HCT116 (cell line): ENCODE measurements at regions not wholly inside any gene's neighbourhood (a gene's known extent, or its start where the extent isn't known, plus 50 kb on each side); places are given as distances from the start of the nearest gene placed in this dataset.
"Not testable (repeated sequence)": the region's sequence is repeated elsewhere in the genome, so short reads cannot be mapped to it uniquely, and the experiment has no call there.

Source experiments
- ATAC-seq: fragments of 200-7000 bp; cut with Tn5 transposase; 2 replicates; pipeline ENCODE4 v1.9.1; 2020; ENCODE audit warnings: mild to moderate bottlenecking, moderate library complexity
- BruUV-seq: library from RNA; stranded (reverse); fragments of 400-500 nt; replicated peaks from 2 replicates; lab custom pipeline; 2021; lab: Mats Ljungman, UMichigan
- CTCF ChIA-PET: fragments of 300-600 bp; sonication (Branson Sonifier 250); formaldehyde crosslinking; loops from one replicate; lab custom pipeline; 2021; ENCODE audit warnings: antibody characterized with exemption; lab: Charles Lee
- POLR2A ChIA-PET: fragments of 300-600, 350-600 bp; sonication (Branson Sonifier 250); formaldehyde crosslinking; loops from one replicate; lab custom pipeline; 2021; ENCODE audit warnings: antibody characterized with exemption; lab: Charles Lee
- RAD21 ChIA-PET, 2 experiments: fragments of 300-600 bp; sonication (Branson Sonifier 250); formaldehyde crosslinking; loops; one replicate each; lab custom pipeline; 2023; ENCODE audit warnings: low total read pairs in 2 of 2; ENCODE audit not compliant: uncharacterized antibody in 2 of 2, unreplicated experiment in 2 of 2, low non-redundant PET in 1 of 2; lab: Charles Lee
- DNase-seq: peaks from one replicate; pipeline ENCODE4 v3.0.0-alpha.2; 2010; ENCODE audit warnings: low read depth, low spot score
- H2AFZ ChIP-seq: fragments of 200-600 bp; shearing (Covaris generic), sonication (generic); 2 replicates; pipeline ENCODE4 v1.6.1; 2017; ENCODE audit warnings: low read depth, mixed run types, mixed read lengths, antibody characterized with exemption, low read length; ENCODE audit not compliant: poor library complexity, severe bottlenecking
- H3K27ac ChIP-seq: 2 replicates; pipeline ENCODE4 v1.5.1; 2012; ENCODE audit warnings: low read depth, low read length
- H3K27me3 ChIP-seq: fragments of 200-600 bp; sonication (generic); 2 replicates; pipeline ENCODE4 v1.6.1; 2016; ENCODE audit warnings: mixed run types, low read length, mixed read lengths; ENCODE audit not compliant: insufficient read depth
- H3K36me3 ChIP-seq, 2 experiments: fragments of 200-500 bp in 1 of 2; fragments of 200-600 bp in 1 of 2; sonication (Bioruptor generic) in 1 of 2; sonication (generic) in 1 of 2; 2 replicates each; pipeline versions ENCODE4 v1.5.1 to v1.6.1; 2014 to 2016; ENCODE audit warnings: low read length in 2 of 2, inconsistent platforms in 1 of 2, mixed read lengths in 1 of 2, mixed run types in 1 of 2; ENCODE audit not compliant: insufficient read depth in 2 of 2, control insufficient read depth in 1 of 2
- H3K4me1 ChIP-seq, 2 experiments: fragments of 200-600 bp in 1 of 2; sonication (generic) in 1 of 2; 2 replicates each; pipeline versions ENCODE4 v1.5.1 to v1.6.1; 2012 to 2017; ENCODE audit warnings: low read length in 2 of 2, inconsistent platforms in 1 of 2, mild to moderate bottlenecking in 1 of 2, mixed read lengths in 1 of 2, mixed run types in 1 of 2, moderate library complexity in 1 of 2; ENCODE audit not compliant: insufficient read depth in 2 of 2, control insufficient read depth in 1 of 2
- H3K4me2 ChIP-seq: fragments of 200-600 bp; sonication (generic); 2 replicates; pipeline ENCODE4 v1.6.1; 2017; ENCODE audit warnings: mixed run types, low read length, mixed read lengths
- H3K4me3 ChIP-seq, 2 experiments: fragments of 200-600 bp in 1 of 2; sonication (generic) in 1 of 2; replicated peaks in 1 of 2; 2 replicates each; pipeline ENCODE4 v1.5.1; 2011 to 2016; ENCODE audit warnings: low read length in 2 of 2, control low read depth in 1 of 2, low read depth in 1 of 2, mild to moderate bottlenecking in 1 of 2, mixed read lengths in 1 of 2, mixed run types in 1 of 2
- H3K79me2 ChIP-seq: fragments of 200-600 bp; sonication (generic); 2 replicates; pipeline ENCODE4 v1.6.1; 2017; ENCODE audit warnings: mild to moderate bottlenecking, mixed run types, low read length, moderate library complexity, mixed read lengths; ENCODE audit not compliant: insufficient read depth
- H3K9ac ChIP-seq: fragments of 200-600 bp; sonication (generic); 2 replicates; pipeline ENCODE4 v1.6.1; 2016; ENCODE audit warnings: low read length, mixed read lengths
- H3K9me2 ChIP-seq: fragments of 200-600 bp; sonication (generic), shearing (Covaris generic); 2 replicates; pipeline ENCODE4 v1.6.1; 2017; ENCODE audit warnings: mixed run types, mild to moderate bottlenecking, moderate library complexity; ENCODE audit not compliant: insufficient read depth
- H3K9me3 ChIP-seq, 2 experiments: fragments of 200-500 bp in 1 of 2; fragments of 200-600 bp in 1 of 2; sonication (Bioruptor generic) in 1 of 2; sonication (generic) in 1 of 2; 2 replicates each; pipeline ENCODE4 v1.6.1; 2014 to 2017; ENCODE audit warnings: low read length in 2 of 2, mixed read lengths in 2 of 2, inconsistent platforms in 1 of 2, low read depth in 1 of 2, mild to moderate bottlenecking in 1 of 2, mixed run types in 1 of 2, moderate library complexity in 1 of 2; ENCODE audit not compliant: control insufficient read depth in 1 of 2, insufficient read depth in 1 of 2
- H4K20me1 ChIP-seq: fragments of 200-600 bp; sonication (generic), shearing (Covaris generic); 2 replicates; pipeline ENCODE4 v1.6.1; 2017; ENCODE audit warnings: mixed run types, mild to moderate bottlenecking, moderate library complexity; ENCODE audit not compliant: insufficient read depth
- ATF3 ChIP-seq: IDR thresholded peaks from 2 replicates; pipeline ENCODE4 v1.6.1; 2012
- MAX ChIP-seq: IDR thresholded peaks from 2 replicates; pipeline ENCODE4 v1.6.1; 2012
- SIN3A ChIP-seq: IDR thresholded peaks from 2 replicates; pipeline ENCODE4 v1.6.1; 2012; ENCODE audit warnings: low read depth
- SRF ChIP-seq: IDR thresholded peaks from 2 replicates; pipeline ENCODE4 v1.6.1; 2012; ENCODE audit warnings: low read depth
- ZNF274 ChIP-seq: fragments of 200-500 bp; sonication (Bioruptor generic); IDR thresholded peaks from 2 replicates; pipeline ENCODE4 v1.6.1; 2014; ENCODE audit warnings: mild to moderate bottlenecking, low read depth, low read length, inconsistent platforms
- intact Hi-C: fragments of 100-400 bp; cut with micrococcal nuclease; formaldehyde crosslinking; loops from 2 replicates; pipeline ENCODE4 v1.10.0; 2022

GRCh38 chr7:109460296-109460695 is 890.6 kb downstream of the DNAJB9 start (continued):
- TF ChIP-seq MAX (no peak), ZNF274 (no peak), SIN3A (no peak), ATF3 (no peak), SRF (no peak)
- TF ChIP-seq, all 23 proteins: peak for 0

GRCh38 chr7:109462171-109462570 is 892.5 kb downstream of the DNAJB9 start:
- H3K79me2 ChIP-seq = no peaks in the 10 kb centered on the region
- H2AFZ ChIP-seq = no peak overlapping the region
- no peaks in the 10 kb centered on the region for H3K9me3 ChIP-seq
- no peak for ATAC-seq
- H3K9me2 ChIP-seq = no peaks in the 10 kb centered on the region
- no peak overlapping the region for H3K4me3 ChIP-seq
- no peak overlapping the region for H3K4me2 ChIP-seq
- no peak for DNase-seq
- no peak overlapping the region for H3K27ac ChIP-seq
- no peaks in the 10 kb centered on the region for H3K4me1 ChIP-seq
- ChIA-PET RAD21 (no interaction called here), POLR2A (no interaction called here), CTCF (no interaction called here)
- no peaks in the 10 kb centered on the region for H4K20me1 ChIP-seq
- BruUV-seq = no TSS peak
- TF ChIP-seq SIN3A = no peak
- H3K36me3 ChIP-seq = no peaks in the 10 kb centered on the region
- H3K9ac ChIP-seq = no peak overlapping the region
- no peaks in the 10 kb centered on the region for H3K27me3 ChIP-seq
- intact Hi-C loops = no loop called here

GRCh38 chr7:109467729-109468128 is 898.1 kb downstream of the DNAJB9 start:
- H3K9me3 ChIP-seq, H3K79me2 ChIP-seq, ATAC-seq, RAD21 ChIA-PET, CTCF ChIA-PET, H3K9ac ChIP-seq, H3K9me2 ChIP-seq, DNase-seq, intact Hi-C loops, H3K4me1 ChIP-seq, H4K20me1 ChIP-seq, H3K4me3 ChIP-seq, BruUV-seq, H3K27ac ChIP-seq, H3K36me3 ChIP-seq, H2AFZ ChIP-seq, H3K4me2 ChIP-seq, H3K27me3 ChIP-seq, POLR2A ChIA-PET: not testable (repeated sequence)
